ENCODE measurements at regions not wholly inside any gene's neighbourhood (a gene's known extent, or its start where the extent isn't known, plus 50 kb on each side); places are given as distances from the start of the nearest gene placed in this dataset.

DNA sequence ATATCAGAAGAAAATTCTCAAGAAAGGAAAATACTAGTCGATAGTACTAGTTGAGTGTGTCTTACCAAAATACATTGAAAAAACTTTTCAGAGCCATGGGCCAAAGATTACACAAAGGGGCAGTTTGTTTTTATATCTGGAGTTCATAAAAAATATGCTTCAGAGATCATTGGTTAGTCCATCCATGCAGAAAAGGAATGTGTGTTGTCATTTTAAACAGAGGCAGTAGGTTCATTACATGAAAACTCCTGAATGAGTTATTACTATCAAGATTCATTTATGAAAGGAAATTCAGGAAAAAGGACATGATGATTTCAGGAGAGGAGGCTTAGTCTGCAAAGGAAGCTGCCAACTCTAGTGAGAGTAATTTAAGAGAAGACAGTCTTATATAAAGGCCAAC, 354.8 kb downstream of the AEBP2 start:
- no peaks in the 10 kb centered on the region for H3K27me3 ChIP-seq (ENCODE audit: control insufficient read depth, insufficient read depth, low read length)
- H3K4me3 ChIP-seq (ENCODE audit: low read depth, low read length) = no peak overlapping the region
- WGBS (ENCODE audit: insufficient coverage) = no CpG with 5 or more reads among the region's 1 CpG
- no peak for DNase-seq (ENCODE audit: low read depth in 4 of 6, low spot score in 6 of 6)
- no peaks in the 10 kb centered on the region for H3K36me3 ChIP-seq (ENCODE audit: control insufficient read depth, insufficient read depth, low read length)
- no peak overlapping the region for H3K27ac ChIP-seq (ENCODE audit: low read depth, low read length)
- H3K9me3 ChIP-seq (ENCODE audit: control insufficient read depth, insufficient read depth, low read length) = no peaks in the 10 kb centered on the region
- H3K4me1 ChIP-seq (ENCODE audit: control insufficient read depth, insufficient read depth, low read length) = no peaks in the 10 kb centered on the region

DNA sequence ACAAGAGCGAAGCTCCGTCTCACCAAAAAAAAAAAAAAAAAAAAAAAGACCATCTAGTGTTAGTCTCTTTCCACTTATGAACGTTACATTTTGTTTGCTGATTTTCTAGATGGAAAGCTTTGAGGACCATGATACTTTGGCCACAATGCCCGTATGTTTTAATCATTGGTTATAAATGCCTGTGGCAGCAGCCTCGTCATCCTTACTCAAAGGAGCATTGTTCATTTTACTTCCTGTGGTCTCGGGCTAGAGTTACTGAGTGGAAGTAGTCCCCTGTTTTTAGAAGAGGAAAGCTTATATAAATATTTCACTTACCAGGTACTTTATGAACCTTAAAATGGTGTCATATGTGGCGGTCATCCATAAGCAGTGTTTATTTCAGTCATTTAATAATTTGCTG, 359.9 kb downstream of the AEBP2 start:
- no peak overlapping the region for H3K27ac ChIP-seq (ENCODE audit: low read depth, low read length)
- WGBS (ENCODE audit: insufficient coverage) = 60% methylated on average over 2 of the region's 7 CpGs
- no peaks in the 10 kb centered on the region for H3K27me3 ChIP-seq (ENCODE audit: control insufficient read depth, insufficient read depth, low read length)
- no peaks in the 10 kb centered on the region for H3K4me1 ChIP-seq (ENCODE audit: control insufficient read depth, insufficient read depth, low read length)
- no peak for DNase-seq (ENCODE audit: low read depth in 4 of 6, low spot score in 6 of 6)
- H3K36me3 ChIP-seq (ENCODE audit: control insufficient read depth, insufficient read depth, low read length) = no peaks in the 10 kb centered on the region
- no peak overlapping the region for H3K4me3 ChIP-seq (ENCODE audit: low read depth, low read length)
- no peaks in the 10 kb centered on the region for H3K9me3 ChIP-seq (ENCODE audit: control insufficient read depth, insufficient read depth, low read length)

GRCh38 chr12:19799895-19800602, 360.8 kb downstream of the AEBP2 start:
- WGBS (ENCODE audit: insufficient coverage) = 80% methylated on average over 1 of the region's 5 CpGs
- H3K4me1 ChIP-seq (ENCODE audit: control insufficient read depth, insufficient read depth, low read length) = no peaks in the 10 kb centered on the region
- H3K27ac ChIP-seq (ENCODE audit: low read depth, low read length) = no peak overlapping the region
- H3K4me3 ChIP-seq (ENCODE audit: low read depth, low read length) = no peak overlapping the region
- H3K36me3 ChIP-seq (ENCODE audit: control insufficient read depth, insufficient read depth, low read length) = no peaks in the 10 kb centered on the region
- H3K27me3 ChIP-seq (ENCODE audit: control insufficient read depth, insufficient read depth, low read length) = no peaks in the 10 kb centered on the region
- H3K9me3 ChIP-seq (ENCODE audit: control insufficient read depth, insufficient read depth, low read length) = no peaks in the 10 kb centered on the region
- no peak for DNase-seq (ENCODE audit: low read depth in 4 of 6, low spot score in 6 of 6)

GRCh38 chr12:19800884-19801283, 361.6 kb downstream of the AEBP2 start:
- H3K36me3 ChIP-seq (ENCODE audit: control insufficient read depth, insufficient read depth, low read length) = no peaks in the 10 kb centered on the region
- no peak overlapping the region for H3K27ac ChIP-seq (ENCODE audit: low read depth, low read length)
- H3K4me3 ChIP-seq (ENCODE audit: low read depth, low read length) = no peak overlapping the region
- H3K27me3 ChIP-seq (ENCODE audit: control insufficient read depth, insufficient read depth, low read length) = no peaks in the 10 kb centered on the region
- H3K9me3 ChIP-seq (ENCODE audit: control insufficient read depth, insufficient read depth, low read length) = no peaks in the 10 kb centered on the region
- no peaks in the 10 kb centered on the region for H3K4me1 ChIP-seq (ENCODE audit: control insufficient read depth, insufficient read depth, low read length)
- no peak for DNase-seq (ENCODE audit: low read depth in 4 of 6, low spot score in 6 of 6)
- WGBS (ENCODE audit: insufficient coverage) = 60% methylated on average over 1 of the region's 4 CpGs

DNA sequence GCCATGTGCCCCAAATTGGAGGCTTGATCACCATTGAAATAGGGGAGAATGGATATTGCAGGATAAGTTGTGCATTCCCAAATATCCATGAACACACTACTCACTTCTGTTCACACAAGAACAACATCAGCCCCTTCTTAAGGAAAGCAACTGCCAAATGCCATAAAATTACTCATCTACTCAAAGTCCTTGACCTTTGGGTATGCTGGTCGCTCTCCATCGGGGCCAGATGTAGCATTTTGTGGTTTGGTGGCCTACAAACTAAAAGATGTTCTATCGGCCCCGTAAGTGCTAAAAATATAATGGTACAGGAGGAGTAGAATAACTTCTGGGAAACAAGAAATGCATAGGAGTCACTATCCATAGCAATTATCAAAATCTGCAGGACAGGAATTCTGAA, 362.6 kb downstream of the AEBP2 start:
- no peak for DNase-seq (ENCODE audit: low read depth in 4 of 6, low spot score in 6 of 6)
- no peak overlapping the region for H3K27ac ChIP-seq (ENCODE audit: low read depth, low read length)
- no peaks in the 10 kb centered on the region for H3K36me3 ChIP-seq (ENCODE audit: control insufficient read depth, insufficient read depth, low read length)
- no peaks in the 10 kb centered on the region for H3K27me3 ChIP-seq (ENCODE audit: control insufficient read depth, insufficient read depth, low read length)
- H3K9me3 ChIP-seq (ENCODE audit: control insufficient read depth, insufficient read depth, low read length) = no peaks in the 10 kb centered on the region
- no CpG with 5 or more reads among the region's 4 CpGs for WGBS (ENCODE audit: insufficient coverage)
- H3K4me3 ChIP-seq (ENCODE audit: low read depth, low read length) = no peak overlapping the region
- no peaks in the 10 kb centered on the region for H3K4me1 ChIP-seq (ENCODE audit: control insufficient read depth, insufficient read depth, low read length)

DNA sequence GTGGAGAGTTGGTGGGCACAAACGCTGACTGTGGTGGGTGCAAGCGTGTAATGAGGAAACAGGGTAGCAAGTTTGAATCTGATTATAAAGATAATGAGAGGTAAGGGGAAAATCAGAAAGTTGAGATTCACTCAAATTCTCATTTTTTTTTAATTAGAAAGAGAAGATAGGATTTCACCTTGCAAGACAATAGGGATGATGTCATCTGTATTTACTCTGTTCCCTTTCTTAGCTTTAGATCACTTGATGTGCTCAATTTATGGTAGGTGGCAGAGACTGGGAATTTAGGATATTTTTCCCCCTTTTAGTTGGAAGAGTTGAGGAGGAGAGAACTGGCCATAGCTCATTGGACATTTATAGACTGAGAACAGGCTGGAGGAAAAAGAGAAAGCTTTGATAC, 363.6 kb downstream of the AEBP2 start:
- no peaks in the 10 kb centered on the region for H3K4me1 ChIP-seq (ENCODE audit: control insufficient read depth, insufficient read depth, low read length)
- 100% methylated on average over 2 of the region's 2 CpGs for WGBS (ENCODE audit: insufficient coverage)
- no peaks in the 10 kb centered on the region for H3K27me3 ChIP-seq (ENCODE audit: control insufficient read depth, insufficient read depth, low read length)
- H3K4me3 ChIP-seq (ENCODE audit: low read depth, low read length) = no peak overlapping the region
- H3K36me3 ChIP-seq (ENCODE audit: control insufficient read depth, insufficient read depth, low read length) = no peaks in the 10 kb centered on the region
- no peak for DNase-seq (ENCODE audit: low read depth in 4 of 6, low spot score in 6 of 6)
- no peaks in the 10 kb centered on the region for H3K9me3 ChIP-seq (ENCODE audit: control insufficient read depth, insufficient read depth, low read length)
- H3K27ac ChIP-seq (ENCODE audit: low read depth, low read length) = no peak overlapping the region

DNA sequence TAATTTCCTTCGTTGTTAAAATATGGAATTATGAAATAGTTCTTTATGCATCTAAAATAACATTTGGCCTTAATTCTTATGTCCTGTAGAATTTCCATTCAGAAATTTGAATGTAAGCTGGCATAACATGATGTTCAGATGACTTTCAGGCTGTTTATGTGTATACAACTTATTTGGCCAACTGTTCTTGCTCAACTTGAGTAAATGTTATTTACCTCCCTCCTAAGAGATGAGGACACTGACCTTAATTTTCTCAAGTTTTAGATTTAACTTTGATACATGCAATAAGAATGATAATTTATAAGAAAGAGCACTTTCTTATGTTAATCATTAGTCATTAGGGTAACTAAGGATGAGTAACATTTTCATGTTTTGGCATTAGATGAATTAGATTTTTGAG, 365.4 kb downstream of the AEBP2 start:
- DNase-seq (ENCODE audit: low read depth in 4 of 6, low spot score in 6 of 6) = no peak
- no peaks in the 10 kb centered on the region for H3K9me3 ChIP-seq (ENCODE audit: control insufficient read depth, insufficient read depth, low read length)

GRCh38 chr12:19808371-19808770, 369.1 kb downstream of the AEBP2 start:
- no CpG with 5 or more reads among the region's 2 CpGs for WGBS (ENCODE audit: insufficient coverage)
- H3K27ac ChIP-seq (ENCODE audit: low read depth, low read length) = no peak overlapping the region
- no peaks in the 10 kb centered on the region for H3K36me3 ChIP-seq (ENCODE audit: control insufficient read depth, insufficient read depth, low read length)
- no peaks in the 10 kb centered on the region for H3K9me3 ChIP-seq (ENCODE audit: control insufficient read depth, insufficient read depth, low read length)
- DNase-seq (ENCODE audit: low read depth in 4 of 6, low spot score in 6 of 6) = no peak
- H3K4me1 ChIP-seq (ENCODE audit: control insufficient read depth, insufficient read depth, low read length) = no peaks in the 10 kb centered on the region
- no peaks in the 10 kb centered on the region for H3K27me3 ChIP-seq (ENCODE audit: control insufficient read depth, insufficient read depth, low read length)
- no peak overlapping the region for H3K4me3 ChIP-seq (ENCODE audit: low read depth, low read length)

More for the DNA sequence above, 365.4 kb downstream of the AEBP2 start:
- H3K4me1 ChIP-seq (ENCODE audit: control insufficient read depth, insufficient read depth, low read length) = no peaks in the 10 kb centered on the region
- H3K27ac ChIP-seq (ENCODE audit: low read depth, low read length) = no peak overlapping the region
- no peaks in the 10 kb centered on the region for H3K27me3 ChIP-seq (ENCODE audit: control insufficient read depth, insufficient read depth, low read length)
- WGBS (ENCODE audit: insufficient coverage) = no CpG with 5 or more reads among the region's 1 CpG
- H3K4me3 ChIP-seq (ENCODE audit: low read depth, low read length) = no peak overlapping the region
- H3K36me3 ChIP-seq (ENCODE audit: control insufficient read depth, insufficient read depth, low read length) = no peaks in the 10 kb centered on the region

DNA sequence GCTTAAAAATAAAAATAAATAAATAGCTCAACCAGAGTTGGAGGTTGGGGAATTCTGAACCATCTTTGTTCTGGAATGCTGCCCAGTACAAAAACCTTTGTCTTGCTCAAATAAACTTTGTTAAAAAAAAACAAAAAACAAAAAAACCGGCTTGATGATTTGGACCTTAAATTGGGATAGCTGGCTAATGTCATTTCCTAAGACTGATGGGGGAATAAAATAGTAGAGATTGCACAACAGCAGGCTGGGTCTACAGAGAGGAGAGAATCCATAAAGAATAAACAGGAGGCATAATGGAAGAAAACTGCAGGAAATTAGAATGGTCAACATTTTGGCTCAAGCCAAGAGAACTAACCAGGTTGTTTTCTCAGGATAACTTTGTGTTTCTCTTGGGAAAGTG, 370.9 kb downstream of the AEBP2 start:
- Histone ChIP-seq H3K27ac (ENCODE audit: low read depth, low read length) (no peak overlapping the region), H3K4me1 (ENCODE audit: control insufficient read depth, insufficient read depth, low read length) (no peaks in the 10 kb centered on the region), H3K4me3 (ENCODE audit: low read depth, low read length) (no peak overlapping the region), H3K27me3 (ENCODE audit: control insufficient read depth, insufficient read depth, low read length) (no peaks in the 10 kb centered on the region), H3K36me3 (ENCODE audit: control insufficient read depth, insufficient read depth, low read length) (no peaks in the 10 kb centered on the region), H3K9me3 (ENCODE audit: control insufficient read depth, insufficient read depth, low read length) (no peaks in the 10 kb centered on the region)
- WGBS (ENCODE audit: insufficient coverage) = 83% methylated on average over 1 of the region's 1 CpG
- DNase-seq (ENCODE audit: low read depth in 4 of 6, low spot score in 6 of 6) = peak in 1 of 6 donors; percentile 18

DNA sequence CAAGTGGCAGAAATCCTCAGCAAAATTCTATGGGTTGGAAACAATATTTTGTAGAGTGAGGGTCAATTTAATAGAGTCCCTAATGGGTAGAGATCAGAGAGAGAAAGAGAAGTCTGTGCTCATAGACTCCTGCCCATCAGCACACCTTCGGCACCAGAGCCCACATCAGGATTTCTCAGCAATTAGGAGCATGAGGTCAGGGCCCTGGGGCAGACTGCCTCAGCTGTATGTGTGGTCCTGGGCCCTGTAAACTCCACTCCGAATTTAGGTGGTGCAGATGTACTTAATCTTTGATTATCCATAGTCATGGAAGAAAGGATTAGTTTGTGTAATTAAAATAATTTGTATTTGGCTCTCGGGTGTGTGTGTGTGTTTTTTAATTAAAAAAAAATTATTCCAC, 372.6 kb downstream of the AEBP2 start:
- Histone ChIP-seq H3K36me3 (ENCODE audit: control insufficient read depth, insufficient read depth, low read length) (no peaks in the 10 kb centered on the region), H3K9me3 (ENCODE audit: control insufficient read depth, insufficient read depth, low read length) (no peaks in the 10 kb centered on the region), H3K27ac (ENCODE audit: low read depth, low read length) (no peak overlapping the region), H3K4me3 (ENCODE audit: low read depth, low read length) (no peak overlapping the region), H3K4me1 (ENCODE audit: control insufficient read depth, insufficient read depth, low read length) (no peaks in the 10 kb centered on the region), H3K27me3 (ENCODE audit: control insufficient read depth, insufficient read depth, low read length) (no peaks in the 10 kb centered on the region)
- WGBS (ENCODE audit: insufficient coverage) = no CpG with 5 or more reads among the region's 3 CpGs
- DNase-seq (ENCODE audit: low read depth in 4 of 6, low spot score in 6 of 6) = peak in 1 of 6 donors; percentile 2

All from spinal cord (tissue), 9 donors.